Upper lobe of left lung (tissue), 6 donors: ENCODE measurements at regions not wholly inside any gene's neighbourhood (a gene's known extent, or its start where the extent isn't known, plus 50 kb on each side); places are given as distances from the start of the nearest gene placed in this dataset.

Experiments
- ATAC-seq, 2 donors: fragments of 200-7000 bp; cut with Tn5 transposase; one replicate each; pipeline ENCODE4 v1.9.1; 2022; ENCODE audit warnings: mild to moderate bottlenecking in 2 of 2, moderate library complexity in 2 of 2; ENCODE audit not compliant: low FRiP score in 2 of 2
- DNase-seq, 2 donors: peaks; one replicate each; pipeline ENCODE4 v3.0.0-alpha.2; 2019 to 2020
- H3K27ac ChIP-seq, 4 donors: fragments of 200-600 bp; sonication (generic); one replicate each; pipeline ENCODE4 v1.5.1; 2016 to 2019
- H3K27me3 ChIP-seq, 4 donors: fragments of 200-600 bp; sonication (generic); one replicate each; pipeline ENCODE4 v1.5.1; 2017 to 2019
- H3K36me3 ChIP-seq, 4 donors: fragments of 200-600 bp; sonication (generic); one replicate each; pipeline ENCODE4 v1.5.1; 2016 to 2019
- H3K4me1 ChIP-seq, 4 donors: fragments of 200-600 bp; sonication (generic); one replicate each; pipeline ENCODE4 v1.5.1; 2018 to 2019
- H3K4me3 ChIP-seq, 4 donors: fragments of 200-600 bp; sonication (generic); one replicate each; pipeline ENCODE4 v1.5.1; 2017 to 2019; ENCODE audit warnings: mild to moderate bottlenecking in 2 of 4, moderate library complexity in 1 of 4
- H3K9me3 ChIP-seq, 4 donors: fragments of 200-600 bp; sonication (generic); one replicate each; pipeline ENCODE4 v1.5.1; 2018 to 2019
- EP300 ChIP-seq, 4 donors: sonication (generic); formaldehyde crosslinking; IDR thresholded peaks; one replicate each; pipeline ENCODE4 v1.5.1; 2017; ENCODE audit warnings: antibody characterized with exemption in 4 of 4, control low read depth in 2 of 4
- POLR2A ChIP-seq, 4 donors: fragments of 450-650 bp; IDR thresholded peaks; one replicate each; pipeline ENCODE4 v1.5.1; 2016 to 2017; ENCODE audit warnings: antibody characterized with exemption in 4 of 4, mild to moderate bottlenecking in 2 of 4
- POLR2AphosphoS5 ChIP-seq, 2 donors: sonication (generic); formaldehyde crosslinking; IDR thresholded peaks; one replicate each; pipeline ENCODE4 v1.5.1; 2017; ENCODE audit warnings: antibody characterized with exemption in 2 of 2
- WGBS, 2 donors: methylation state at CpG; one replicate each; pipeline ENCODE4 v1.1.5; 2017 to 2018; 5-methylcytosine and 5-hydroxymethylcytosine counted together
- TF ChIP-seq, protein P1 (sequence below), 6 experiments: fragments of 450-650 bp in 4 of 6; fragments of 200-600 bp in 2 of 6; sonication (generic) in 2 of 6; IDR thresholded peaks; one replicate each; pipeline ENCODE4 v1.5.1; 2016 to 2019; ENCODE audit warnings: antibody characterized with exemption in 6 of 6
- donor health status: DM: no; HTN: no; CAD: no; lungs with moderate emphysema.
- donor health status: DM: no; HTN: yes; CAD: no; lungs with severe emphysema.

DNA sequence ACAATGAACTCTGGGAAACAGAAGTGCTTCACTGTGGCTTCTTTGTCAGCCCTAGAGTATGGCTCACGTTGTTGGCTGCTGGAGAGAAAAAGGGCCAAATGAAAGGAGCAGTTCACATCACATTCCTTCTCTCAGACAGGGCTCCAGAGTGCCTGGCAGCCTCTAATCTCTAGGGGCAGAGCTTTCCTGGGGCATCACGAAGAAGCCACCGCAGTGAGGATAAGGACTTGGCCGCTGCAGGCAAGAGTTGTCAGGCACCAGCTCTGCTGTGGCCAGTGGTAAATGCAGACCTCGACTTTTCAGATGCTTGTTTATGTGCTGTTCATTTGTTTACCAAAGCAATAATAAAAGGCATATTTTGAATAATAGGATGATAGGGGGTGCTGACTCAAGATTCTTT lies 227.2 kb downstream of the ICE1 start:
- H3K27me3 ChIP-seq, result no peaks in the 10 kb centered on the region
- TF ChIP-seq, protein P1, sequence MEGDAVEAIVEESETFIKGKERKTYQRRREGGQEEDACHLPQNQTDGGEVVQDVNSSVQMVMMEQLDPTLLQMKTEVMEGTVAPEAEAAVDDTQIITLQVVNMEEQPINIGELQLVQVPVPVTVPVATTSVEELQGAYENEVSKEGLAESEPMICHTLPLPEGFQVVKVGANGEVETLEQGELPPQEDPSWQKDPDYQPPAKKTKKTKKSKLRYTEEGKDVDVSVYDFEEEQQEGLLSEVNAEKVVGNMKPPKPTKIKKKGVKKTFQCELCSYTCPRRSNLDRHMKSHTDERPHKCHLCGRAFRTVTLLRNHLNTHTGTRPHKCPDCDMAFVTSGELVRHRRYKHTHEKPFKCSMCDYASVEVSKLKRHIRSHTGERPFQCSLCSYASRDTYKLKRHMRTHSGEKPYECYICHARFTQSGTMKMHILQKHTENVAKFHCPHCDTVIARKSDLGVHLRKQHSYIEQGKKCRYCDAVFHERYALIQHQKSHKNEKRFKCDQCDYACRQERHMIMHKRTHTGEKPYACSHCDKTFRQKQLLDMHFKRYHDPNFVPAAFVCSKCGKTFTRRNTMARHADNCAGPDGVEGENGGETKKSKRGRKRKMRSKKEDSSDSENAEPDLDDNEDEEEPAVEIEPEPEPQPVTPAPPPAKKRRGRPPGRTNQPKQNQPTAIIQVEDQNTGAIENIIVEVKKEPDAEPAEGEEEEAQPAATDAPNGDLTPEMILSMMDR (IDR thresholded peaks at IDR 0.05), result no peak
- TF ChIP-seq POLR2AphosphoS5 (IDR thresholded peaks at IDR 0.05), result no peak
- TF ChIP-seq POLR2A (IDR thresholded peaks at IDR 0.05), result no peak
- TF ChIP-seq EP300 (IDR thresholded peaks at IDR 0.05), result no peak
- H3K4me1 ChIP-seq, result no peaks in the 10 kb centered on the region
- H3K27ac ChIP-seq, result no peak overlapping the region
- H3K4me3 ChIP-seq, result no peak overlapping the region
- H3K36me3 ChIP-seq, result no peaks in the 10 kb centered on the region
- 75 to 86% methylated on average over 5 of the region's 5 CpGs for WGBS, 2 donors
- no peaks in the 10 kb centered on the region for H3K9me3 ChIP-seq
- no peak for DNase-seq
- no peak for ATAC-seq

DNA sequence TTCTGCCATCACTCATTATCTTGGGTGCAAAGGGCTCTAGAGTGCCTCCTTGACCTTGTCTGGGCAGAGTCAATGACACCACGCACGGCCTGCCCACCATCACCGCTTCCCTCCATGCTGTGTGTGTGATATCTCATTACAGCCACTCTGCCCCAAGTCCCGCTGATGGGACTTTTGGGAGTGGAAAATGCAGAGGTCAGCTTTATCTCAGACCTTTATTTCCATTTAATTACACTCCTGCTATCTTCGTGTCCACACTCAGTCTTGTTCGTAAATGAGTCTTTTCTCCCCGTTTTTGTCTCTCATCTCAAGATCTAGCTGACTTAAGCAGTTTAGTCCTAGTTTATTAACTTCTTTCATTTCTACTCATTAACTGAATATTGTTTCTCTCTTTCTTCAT lies 226.2 kb downstream of the ICE1 start:
- Histone ChIP-seq H3K36me3 (no peaks in the 10 kb centered on the region), H3K9me3 (no peaks in the 10 kb centered on the region), H3K4me1 (no peaks in the 10 kb centered on the region), H3K27me3 (no peaks in the 10 kb centered on the region), H3K4me3 (no peak overlapping the region), H3K27ac (no peak overlapping the region)
- TF ChIP-seq EP300 (IDR thresholded peaks at IDR 0.05) (no peak), POLR2AphosphoS5 (IDR thresholded peaks at IDR 0.05) (no peak), POLR2A (IDR thresholded peaks at IDR 0.05) (no peak)
- TF ChIP-seq, protein P1 (IDR thresholded peaks at IDR 0.05), result no peak
- 89% methylated on average over 7 of the region's 7 CpGs for WGBS, 2 donors
- DNase-seq (no peak), ATAC-seq (no peak)

DNA sequence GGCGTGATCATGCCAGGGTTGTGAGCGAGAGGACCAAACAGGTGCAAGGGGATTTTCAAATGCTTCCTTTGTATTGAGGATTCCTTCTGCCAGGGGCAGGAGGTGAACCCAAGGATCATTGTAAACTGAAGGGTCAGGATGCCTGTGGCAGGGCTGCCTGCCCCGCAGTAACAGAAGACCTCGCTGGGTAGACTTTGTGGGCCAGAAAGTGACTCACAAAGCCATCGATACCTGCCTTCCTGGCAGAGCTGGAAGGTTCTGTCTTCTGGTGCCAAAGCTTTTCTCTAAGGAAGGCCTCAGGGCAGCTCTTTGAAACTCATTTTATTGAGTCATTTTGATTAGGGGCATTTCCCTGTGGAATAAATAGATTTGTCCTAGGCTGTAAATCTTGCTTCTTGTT lies 223.4 kb downstream of the ICE1 start:
- DNase-seq (no peak), ATAC-seq (no peak)
- Histone ChIP-seq H3K27me3 (no peaks in the 10 kb centered on the region), H3K27ac (no peak overlapping the region), H3K36me3 (no peaks in the 10 kb centered on the region), H3K4me3 (no peak overlapping the region), H3K9me3 (no peaks in the 10 kb centered on the region), H3K4me1 (no peaks in the 10 kb centered on the region)
- no peak for TF ChIP-seq POLR2A (IDR thresholded peaks at IDR 0.05)
- no peak for TF ChIP-seq POLR2AphosphoS5 (IDR thresholded peaks at IDR 0.05)
- TF ChIP-seq EP300 (IDR thresholded peaks at IDR 0.05), result no peak
- TF ChIP-seq, protein P1 (IDR thresholded peaks at IDR 0.05), result no peak
- WGBS, 2 donors, result 85 to 90% methylated on average over 2 to 5 of the region's 5 CpGs

GRCh38 chr5:5645198-5645597 lies 222.7 kb downstream of the ICE1 start:
- no peak overlapping the region for H3K4me3 ChIP-seq
- 53 to 56% methylated on average over 2 of the region's 2 CpGs for WGBS, 2 donors
- H3K9me3 ChIP-seq, result no peaks in the 10 kb centered on the region
- TF ChIP-seq, protein P1 (IDR thresholded peaks at IDR 0.05), result no peak
- no peak for TF ChIP-seq POLR2A (IDR thresholded peaks at IDR 0.05)
- no peak for TF ChIP-seq EP300 (IDR thresholded peaks at IDR 0.05)
- no peak for TF ChIP-seq POLR2AphosphoS5 (IDR thresholded peaks at IDR 0.05)
- no peaks in the 10 kb centered on the region for H3K4me1 ChIP-seq
- H3K36me3 ChIP-seq, result no peaks in the 10 kb centered on the region
- DNase-seq, result no peak
- no peak for ATAC-seq
- no peak overlapping the region for H3K27ac ChIP-seq
- no peaks in the 10 kb centered on the region for H3K27me3 ChIP-seq

- H3K27ac ChIP-seq, result no peak overlapping the region
- H3K9me3 ChIP-seq, result no peaks in the 10 kb centered on the region
- H3K27me3 ChIP-seq, result no peaks in the 10 kb centered on the region
- ATAC-seq (no peak), DNase-seq (no peak)
- 78 to 83% methylated on average over 6 of the region's 6 CpGs for WGBS, 2 donors
- H3K4me3 ChIP-seq, result no peak overlapping the region
- TF ChIP-seq EP300 (IDR thresholded peaks at IDR 0.05), result no peak
- TF ChIP-seq, protein P1 (IDR thresholded peaks at IDR 0.05), result no peak
- no peak for TF ChIP-seq POLR2AphosphoS5 (IDR thresholded peaks at IDR 0.05)
- H3K4me1 ChIP-seq, result no peaks in the 10 kb centered on the region
- H3K36me3 ChIP-seq, result no peaks in the 10 kb centered on the region
These were observed 221.8 kb downstream of the ICE1 start for GRCh38 chr5:5644249-5644648.
